Ascending aorta (tissue), 2 donors: ENCODE measurements at regions not wholly inside any gene's neighbourhood (a gene's known extent, or its start where the extent isn't known, plus 50 kb on each side); places are given as distances from the start of the nearest gene placed in this dataset.

Experiments
- DNase-seq, 2 donors: peaks; one replicate each; pipeline ENCODE4 v3.0.0-alpha.2; 2019; ENCODE audit warnings: low spot score in 2 of 2
- H3K27ac ChIP-seq, 2 donors: fragments of 200-600 bp; sonication (generic); one replicate each; pipeline ENCODE4 v1.5.1; 2016 to 2017; ENCODE audit warnings: mild to moderate bottlenecking in 1 of 2
- H3K27me3 ChIP-seq: fragments of 200-600 bp; sonication (generic); one replicate; pipeline ENCODE4 v1.5.1; 2017
- H3K36me3 ChIP-seq, 2 donors: fragments of 200-600 bp; sonication (generic); one replicate each; pipeline ENCODE4 v1.5.1; 2016
- H3K4me1 ChIP-seq, 2 donors: fragments of 200-600 bp; sonication (generic); one replicate each; pipeline ENCODE4 v1.5.1; 2016 to 2017; ENCODE audit warnings: mild to moderate bottlenecking in 1 of 2
- H3K4me3 ChIP-seq, 2 donors: fragments of 200-600 bp; sonication (generic); one replicate each; pipeline ENCODE4 v1.5.1; 2016 to 2017; ENCODE audit warnings: mild to moderate bottlenecking in 1 of 2
- H3K9me3 ChIP-seq, 2 donors: fragments of 200-600 bp; sonication (generic); one replicate each; pipeline ENCODE4 v1.5.1; 2016
- intact Hi-C: fragments of 100-400 bp; cut with DNase I; formaldehyde crosslinking; loops from one replicate; pipeline ENCODE4 v1.15.1; 2023
- TF ChIP-seq, protein P1 (sequence below), 3 experiments: fragments of 200-600 bp in 2 of 3; fragments of 450-650 bp in 1 of 3; sonication (generic) in 2 of 3; IDR thresholded peaks; one replicate each; pipeline ENCODE4 v1.5.1; 2016 to 2019; ENCODE audit warnings: antibody characterized with exemption in 3 of 3, mild to moderate bottlenecking in 1 of 3, moderate library complexity in 1 of 3

DNA sequence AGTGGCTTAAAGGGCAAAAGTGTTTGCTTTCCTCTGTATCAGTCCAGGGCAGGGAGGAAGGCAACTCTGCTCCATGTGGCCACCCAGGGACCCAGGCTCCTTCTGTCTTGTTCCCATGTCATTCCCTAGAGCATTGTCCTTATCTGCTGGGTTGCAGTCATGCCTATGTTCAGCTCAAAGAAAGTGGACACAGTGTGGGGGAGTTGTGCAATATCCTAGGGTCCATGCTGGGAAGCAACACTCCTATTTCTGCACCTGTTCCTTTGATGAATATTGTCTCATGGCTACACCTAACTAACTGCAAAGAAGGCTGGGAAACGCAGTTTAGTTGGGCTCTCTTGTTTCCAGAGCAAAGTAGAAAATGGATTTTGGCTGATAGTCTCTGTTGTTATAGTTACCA lies 107.0 kb upstream of the OTUD4 start:
- H3K4me1 ChIP-seq: no peaks in the 10 kb centered on the region
- no peak for DNase-seq
- intact Hi-C loops: no loop called here
- H3K4me3 ChIP-seq: no peak overlapping the region
- no peaks in the 10 kb centered on the region for H3K36me3 ChIP-seq
- H3K9me3 ChIP-seq: no peaks in the 10 kb centered on the region
- no peak overlapping the region for H3K27ac ChIP-seq
- TF ChIP-seq, protein P1, sequence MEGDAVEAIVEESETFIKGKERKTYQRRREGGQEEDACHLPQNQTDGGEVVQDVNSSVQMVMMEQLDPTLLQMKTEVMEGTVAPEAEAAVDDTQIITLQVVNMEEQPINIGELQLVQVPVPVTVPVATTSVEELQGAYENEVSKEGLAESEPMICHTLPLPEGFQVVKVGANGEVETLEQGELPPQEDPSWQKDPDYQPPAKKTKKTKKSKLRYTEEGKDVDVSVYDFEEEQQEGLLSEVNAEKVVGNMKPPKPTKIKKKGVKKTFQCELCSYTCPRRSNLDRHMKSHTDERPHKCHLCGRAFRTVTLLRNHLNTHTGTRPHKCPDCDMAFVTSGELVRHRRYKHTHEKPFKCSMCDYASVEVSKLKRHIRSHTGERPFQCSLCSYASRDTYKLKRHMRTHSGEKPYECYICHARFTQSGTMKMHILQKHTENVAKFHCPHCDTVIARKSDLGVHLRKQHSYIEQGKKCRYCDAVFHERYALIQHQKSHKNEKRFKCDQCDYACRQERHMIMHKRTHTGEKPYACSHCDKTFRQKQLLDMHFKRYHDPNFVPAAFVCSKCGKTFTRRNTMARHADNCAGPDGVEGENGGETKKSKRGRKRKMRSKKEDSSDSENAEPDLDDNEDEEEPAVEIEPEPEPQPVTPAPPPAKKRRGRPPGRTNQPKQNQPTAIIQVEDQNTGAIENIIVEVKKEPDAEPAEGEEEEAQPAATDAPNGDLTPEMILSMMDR (IDR thresholded peaks at IDR 0.05): no peak
- H3K27me3 ChIP-seq: no peaks in the 10 kb centered on the region

DNA sequence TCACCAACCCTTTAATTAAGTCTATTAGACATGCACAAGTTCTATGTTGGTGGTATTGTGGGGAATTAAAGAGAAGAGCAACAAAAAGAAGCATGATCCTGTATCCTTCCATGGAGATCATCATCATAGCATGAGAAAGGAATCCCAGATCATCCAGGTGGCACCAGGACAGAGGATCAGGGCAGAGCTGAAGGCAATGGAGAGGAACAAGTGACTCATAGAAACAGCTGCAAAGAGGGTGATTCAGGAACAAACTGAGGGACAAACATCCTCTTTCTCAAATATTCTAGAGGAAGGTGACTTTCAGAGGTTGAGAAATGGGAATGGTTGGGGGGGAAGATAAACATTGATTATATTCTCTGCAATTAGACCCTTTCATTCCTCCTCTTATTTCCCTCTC lies 105.5 kb upstream of the OTUD4 start:
- intact Hi-C loops: no loop called here
- H3K27ac ChIP-seq: no peak overlapping the region
- TF ChIP-seq, protein P1 (IDR thresholded peaks at IDR 0.05): no peak
- no peaks in the 10 kb centered on the region for H3K4me1 ChIP-seq
- H3K36me3 ChIP-seq: no peaks in the 10 kb centered on the region
- DNase-seq: no peak
- no peak overlapping the region for H3K4me3 ChIP-seq
- no peaks in the 10 kb centered on the region for H3K9me3 ChIP-seq
- no peaks in the 10 kb centered on the region for H3K27me3 ChIP-seq

DNA sequence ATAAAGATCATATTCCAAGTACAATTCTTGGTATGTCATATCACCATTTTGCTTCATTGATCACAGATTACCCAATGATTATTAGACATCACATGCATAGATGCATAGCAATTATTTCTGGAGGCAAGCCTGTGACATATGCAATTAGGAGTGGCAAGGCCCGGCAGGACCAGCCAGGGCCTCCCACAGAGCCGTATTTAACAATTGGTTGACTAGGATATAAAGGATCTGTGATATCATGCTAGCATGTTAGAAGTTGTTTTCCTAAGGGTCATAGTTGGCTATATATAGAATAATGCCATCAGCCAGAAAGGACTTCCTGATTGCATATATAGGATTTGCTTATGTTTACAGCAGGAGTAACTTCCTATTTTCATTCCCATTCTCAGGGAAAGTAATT lies 103.5 kb upstream of the OTUD4 start:
- Histone ChIP-seq H3K4me1 (peaks cover 0 to 3% of the 10 kb centered on the region in 2 donors), H3K36me3 (no peaks in the 10 kb centered on the region), H3K4me3 (no peak overlapping the region), H3K27me3 (no peaks in the 10 kb centered on the region), H3K9me3 (no peaks in the 10 kb centered on the region), H3K27ac (no peak overlapping the region)
- DNase-seq: no peak
- TF ChIP-seq, protein P1 (IDR thresholded peaks at IDR 0.05): no peak
- intact Hi-C loops: no loop called here

DNA sequence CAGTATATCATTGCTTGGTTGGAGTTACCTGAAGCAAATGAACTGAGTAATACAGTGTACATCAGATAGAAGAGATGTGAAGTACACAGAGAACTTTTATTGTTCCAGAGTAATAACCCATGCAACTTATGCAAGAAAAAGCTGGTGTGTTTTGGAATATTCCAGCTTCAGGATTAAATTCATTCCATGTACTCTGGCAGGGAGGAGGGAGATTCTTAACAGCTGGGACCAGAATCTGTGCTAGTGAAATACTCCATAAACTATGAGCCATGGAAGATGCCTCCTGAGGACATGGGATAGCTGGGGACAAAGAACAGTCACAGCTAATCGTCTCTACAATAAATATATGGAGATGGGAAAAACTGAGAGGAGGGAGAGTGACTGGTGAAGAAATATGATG lies 101.6 kb upstream of the OTUD4 start:
- DNase-seq: no peak
- intact Hi-C loops: no loop called here
- no peaks in the 10 kb centered on the region for H3K27me3 ChIP-seq
- no peaks in the 10 kb centered on the region for H3K9me3 ChIP-seq
- H3K4me1 ChIP-seq: peaks cover 0 to 3% of the 10 kb centered on the region in 2 donors
- no peaks in the 10 kb centered on the region for H3K36me3 ChIP-seq
- no peak overlapping the region for H3K27ac ChIP-seq
- no peak overlapping the region for H3K4me3 ChIP-seq
- TF ChIP-seq, protein P1 (IDR thresholded peaks at IDR 0.05): no peak

DNA sequence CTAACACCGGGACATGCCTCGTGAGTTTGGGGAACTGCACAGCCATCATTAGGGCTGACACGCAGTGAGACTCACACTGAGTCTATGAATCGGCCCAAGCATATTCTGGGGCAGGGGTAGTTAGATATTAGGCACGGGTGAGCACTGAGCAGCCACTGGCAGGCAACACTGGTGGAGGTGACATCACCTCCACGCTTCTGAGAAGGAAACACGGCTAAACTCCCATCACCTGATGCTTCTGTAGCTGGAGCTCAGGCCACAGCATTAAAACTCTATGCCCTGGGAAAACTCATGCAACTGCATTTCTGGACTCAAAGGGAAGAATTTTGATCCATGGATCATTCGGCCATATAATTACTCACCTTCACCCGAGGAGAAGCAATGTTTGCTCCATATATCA lies 100.8 kb upstream of the OTUD4 start:
- Histone ChIP-seq H3K9me3 (no peaks in the 10 kb centered on the region), H3K27ac (no peak overlapping the region), H3K27me3 (no peaks in the 10 kb centered on the region), H3K36me3 (no peaks in the 10 kb centered on the region), H3K4me1 (peaks cover 0 to 3% of the 10 kb centered on the region in 2 donors), H3K4me3 (no peak overlapping the region)
- no peak for DNase-seq
- TF ChIP-seq, protein P1 (IDR thresholded peaks at IDR 0.05): no peak
- intact Hi-C loops: no loop called here

DNA sequence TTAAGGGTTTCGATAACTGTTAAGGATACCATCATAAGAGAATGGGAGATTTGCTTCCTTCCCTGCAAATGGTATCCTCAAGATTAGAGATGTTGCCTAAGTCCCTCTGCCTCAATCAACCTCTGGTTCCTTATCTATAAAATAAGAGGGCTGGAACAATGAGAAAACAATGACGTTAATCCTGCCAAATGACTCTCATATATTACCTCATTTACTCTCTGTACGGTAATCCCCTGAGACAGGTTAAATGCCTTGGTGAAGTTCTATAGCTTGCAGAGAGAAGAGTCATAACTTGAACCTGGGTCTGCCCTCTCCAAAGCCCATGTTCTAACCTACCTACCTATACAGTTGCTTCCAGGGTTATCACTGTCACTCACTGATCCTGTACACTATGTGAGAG lies 100.2 kb upstream of the OTUD4 start:
- intact Hi-C loops: no loop called here
- DNase-seq: no peak
- peaks cover 0 to 3% of the 10 kb centered on the region in 2 donors for H3K4me1 ChIP-seq
- H3K36me3 ChIP-seq: no peaks in the 10 kb centered on the region
- H3K27me3 ChIP-seq: no peaks in the 10 kb centered on the region
- no peak overlapping the region for H3K4me3 ChIP-seq
- H3K9me3 ChIP-seq: no peaks in the 10 kb centered on the region
- TF ChIP-seq, protein P1 (IDR thresholded peaks at IDR 0.05): no peak
- no peak overlapping the region for H3K27ac ChIP-seq
